T-helper 1 cell treated with Interleukin-12 subunit alpha and Interleukin-12 subunit beta and Interleukin-4 antibody, amounts not matched to agents 30 ng/mL and 1 ng/mL, for 36 hours (primary cell): ENCODE measurements at regions not wholly inside any gene's neighbourhood (a gene's known extent, or its start where the extent isn't known, plus 50 kb on each side); places are given as distances from the start of the nearest gene placed in this dataset.

Experiments used
- intact Hi-C: fragments of 100-400 bp; cut with micrococcal nuclease; formaldehyde crosslinking; loops from one replicate; pipeline ENCODE4 v1.15.1; 2024

DNA sequence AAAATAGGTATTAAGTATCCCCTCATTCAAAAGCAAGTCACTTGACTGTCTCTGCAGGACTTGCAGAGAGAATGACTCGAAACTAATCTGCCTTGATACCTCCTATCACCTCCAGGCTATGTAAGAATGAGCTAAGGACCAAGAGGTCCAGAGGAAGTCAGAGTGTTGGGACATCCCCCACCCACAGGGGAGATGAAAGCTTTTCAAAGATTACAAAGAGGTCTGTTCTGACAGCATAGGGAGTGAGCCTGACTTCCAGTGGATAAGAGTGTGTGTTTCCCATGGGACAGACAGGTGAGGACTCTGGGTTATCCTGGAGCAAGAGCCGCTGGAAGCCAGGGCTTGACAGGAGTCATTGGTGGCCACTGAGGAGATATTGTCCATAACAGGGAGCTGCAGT is 85.0 kb upstream of the TACR1 start:
- intact Hi-C loops: no loop called here

DNA sequence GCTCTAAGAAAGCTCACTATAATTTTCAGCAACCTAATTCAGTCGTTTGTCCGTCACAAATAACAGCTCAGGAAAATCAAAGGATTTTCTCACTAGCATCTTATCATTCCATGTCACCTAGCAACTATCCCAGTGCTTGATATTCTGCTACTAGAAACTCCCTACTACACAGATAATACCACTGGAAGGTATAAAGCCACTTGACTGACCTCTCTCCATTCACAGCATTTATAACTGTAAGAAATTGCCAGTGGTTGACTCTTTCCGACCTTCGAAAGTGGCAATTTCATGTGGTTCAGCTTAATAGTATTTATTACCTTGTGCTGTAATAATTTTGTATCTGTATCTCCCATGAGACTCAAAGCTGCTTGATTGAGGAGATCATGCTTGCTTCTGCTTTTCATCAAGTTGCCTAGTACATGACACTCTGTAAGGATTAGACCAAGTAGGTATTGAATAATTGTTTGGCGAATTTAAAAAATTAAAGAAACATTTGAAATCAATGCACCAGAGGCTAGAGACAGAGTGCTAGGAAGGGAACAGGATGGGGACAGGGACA is 79.6 kb upstream of the TACR1 start:
- intact Hi-C loops: no loop called here

- intact Hi-C loops: no loop called here
Measured at GRCh38 chr2:75278314-75278713, 79.0 kb upstream of the TACR1 start.

- intact Hi-C loops: no loop called here
Measured at GRCh38 chr2:75277111-75277510, 77.8 kb upstream of the TACR1 start.

DNA sequence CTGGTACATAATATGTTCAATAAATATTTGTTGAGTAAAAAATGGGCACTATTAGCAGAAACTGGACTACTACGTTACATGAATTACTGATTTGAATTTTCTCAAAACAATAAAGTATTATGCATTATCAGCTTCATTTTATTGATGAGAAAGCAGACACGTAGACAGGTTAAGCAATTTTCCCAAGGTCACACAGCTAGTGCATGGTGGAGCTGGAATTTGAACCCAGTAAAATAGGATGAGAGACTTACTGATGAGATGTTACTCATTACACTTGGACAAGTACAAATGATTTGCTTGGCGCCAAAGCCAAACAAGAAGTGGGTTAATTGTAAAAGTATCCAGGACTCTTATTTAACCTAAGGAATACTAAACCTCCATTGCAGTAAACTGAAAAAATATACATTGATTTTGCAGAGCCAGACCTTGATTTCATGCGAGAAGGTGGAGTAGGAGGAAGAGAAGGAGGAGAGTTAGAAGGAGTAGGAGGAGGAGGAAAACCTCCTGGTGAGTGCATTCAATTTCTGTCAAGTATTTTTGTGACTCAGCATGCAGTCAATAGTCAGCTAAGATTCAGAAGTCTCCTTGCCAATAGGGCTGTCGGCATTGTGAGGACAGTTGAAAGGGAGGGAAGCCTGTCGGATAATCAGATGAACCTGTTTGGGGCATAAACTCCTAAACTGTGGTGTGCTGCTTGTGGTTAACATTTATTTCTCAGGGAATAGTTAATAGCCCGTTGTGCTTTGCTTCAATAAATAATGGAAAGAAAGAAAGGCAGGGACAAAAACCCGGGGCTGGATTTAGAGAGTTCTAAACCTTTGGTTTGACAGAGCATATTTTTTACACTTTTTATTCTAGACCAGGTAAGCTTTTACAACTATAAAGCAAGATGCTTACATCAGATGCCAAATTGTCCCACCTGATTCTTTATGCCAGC is 77.0 kb upstream of the TACR1 start:
- intact Hi-C loops: no loop called here

GRCh38 chr2:75274936-75275335 is 75.6 kb upstream of the TACR1 start:
- intact Hi-C loops: no loop called here

- intact Hi-C loops: no loop called here
Measured at GRCh38 chr2:75268112-75268511, 68.8 kb upstream of the TACR1 start.

GRCh38 chr2:75261923-75262322 is 62.6 kb upstream of the TACR1 start:
- intact Hi-C loops: no loop called here

- intact Hi-C loops: no loop called here
Measured at GRCh38 chr2:75260946-75261345, 61.6 kb upstream of the TACR1 start.

GRCh38 chr2:75258620-75259019 is 59.3 kb upstream of the TACR1 start:
- intact Hi-C loops: no loop called here

GRCh38 chr2:75256485-75256884 is 57.2 kb upstream of the TACR1 start:
- intact Hi-C loops: no loop called here

DNA sequence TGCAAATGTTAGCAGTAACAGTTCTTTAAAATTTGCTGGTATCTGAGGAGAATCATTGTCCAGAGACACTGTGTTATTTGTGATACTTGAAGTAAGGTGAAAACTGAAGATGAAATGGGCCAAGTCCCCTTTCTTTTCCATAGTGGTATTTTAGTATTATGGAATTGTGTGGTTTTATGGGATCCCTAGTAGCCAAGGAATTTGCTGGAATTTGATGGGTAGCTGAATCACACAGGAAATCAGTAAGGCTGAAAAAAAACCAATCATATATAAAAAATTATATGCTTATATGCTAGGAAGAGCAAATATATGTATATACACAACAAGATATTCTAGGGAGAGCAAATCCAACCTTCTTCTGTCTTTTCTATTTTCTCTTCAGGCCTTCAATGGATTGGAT is 54.2 kb upstream of the TACR1 start:
- intact Hi-C loops: no loop called here

- intact Hi-C loops: no loop called here
Measured at GRCh38 chr2:75251896-75252295, 52.6 kb upstream of the TACR1 start.
